Activated effector memory CD4-positive, alpha-beta T cell treated with Interleukin-2 at 50 U/mL for 16 hours (primary cell): ENCODE measurements at regions not wholly inside any gene's neighbourhood (a gene's known extent, or its start where the extent isn't known, plus 50 kb on each side); places are given as distances from the start of the nearest gene placed in this dataset.

Experiments
- DNase-seq: peaks from one replicate; pipeline ENCODE4 v3.0.0-alpha.2; 2020

DNA sequence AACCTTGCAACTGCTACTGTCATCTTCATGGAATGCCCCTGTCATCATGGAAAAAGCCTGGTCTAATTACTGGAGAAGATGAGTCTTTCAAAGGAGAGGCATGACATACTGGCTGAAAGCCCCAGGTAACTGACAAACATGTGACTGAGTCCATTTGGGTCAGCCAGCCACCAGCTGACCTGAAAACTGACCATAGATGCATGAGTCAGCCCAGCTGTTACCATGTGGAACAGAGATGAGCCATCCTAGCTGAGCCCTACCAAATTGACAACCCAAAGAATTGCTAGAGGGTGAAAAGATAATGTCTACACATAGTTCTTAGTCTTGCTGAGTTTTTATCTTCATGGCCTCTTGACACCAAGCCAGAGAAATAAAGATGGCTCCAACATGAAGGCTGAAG, 311.8 kb downstream of the UTP18 start:
- no peak for DNase-seq
